NB4 (cell line): ENCODE measurements at regions not wholly inside any gene's neighbourhood (a gene's known extent, or its start where the extent isn't known, plus 50 kb on each side); places are given as distances from the start of the nearest gene placed in this dataset.

ENCODE experiments used
- MYC ChIP-seq: IDR thresholded peaks from 2 replicates; pipeline ENCODE4 v1.6.1; 2011; ENCODE audit warnings: low read depth, low read length
- TF ChIP-seq, protein P1 (sequence below): IDR thresholded peaks from 2 replicates; pipeline ENCODE4 v1.6.1; 2011; ENCODE audit warnings: low read depth, low read length
- TF ChIP-seq, protein P2 (sequence below): IDR thresholded peaks from one replicate; pipeline ENCODE4 v1.5.1; 2012; ENCODE audit warnings: low read depth, low read length

DNA sequence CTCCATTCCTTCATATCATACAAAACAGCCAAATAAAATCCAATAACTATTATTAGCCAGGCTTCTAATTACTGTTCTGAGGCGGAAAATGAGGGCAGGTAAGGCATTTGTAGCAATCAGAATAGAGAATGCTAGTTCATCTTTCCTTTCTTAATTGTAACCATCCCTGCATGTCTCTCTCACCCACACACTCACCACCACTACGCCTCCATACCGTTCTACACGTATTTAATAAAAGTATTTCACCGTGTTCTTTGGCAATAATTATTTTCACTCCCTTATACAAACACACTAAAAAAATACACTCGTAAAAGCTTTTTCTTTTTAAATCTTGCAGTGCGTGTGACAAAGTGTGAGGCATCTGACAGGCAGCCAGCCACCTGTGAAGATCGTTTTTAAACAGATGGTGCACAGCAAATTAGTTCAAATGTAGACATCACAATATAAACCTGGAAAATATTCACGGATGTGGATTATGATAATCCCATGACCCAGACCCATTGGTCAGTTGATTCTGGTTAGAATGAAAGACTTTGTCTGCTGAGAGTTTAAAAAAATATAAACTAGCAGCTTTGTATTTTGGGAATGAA is 653.6 kb downstream of the REEP3 start:
- TF ChIP-seq, protein P1, sequence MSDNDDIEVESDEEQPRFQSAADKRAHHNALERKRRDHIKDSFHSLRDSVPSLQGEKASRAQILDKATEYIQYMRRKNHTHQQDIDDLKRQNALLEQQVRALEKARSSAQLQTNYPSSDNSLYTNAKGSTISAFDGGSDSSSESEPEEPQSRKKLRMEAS: no peak
- TF ChIP-seq, protein P2, sequence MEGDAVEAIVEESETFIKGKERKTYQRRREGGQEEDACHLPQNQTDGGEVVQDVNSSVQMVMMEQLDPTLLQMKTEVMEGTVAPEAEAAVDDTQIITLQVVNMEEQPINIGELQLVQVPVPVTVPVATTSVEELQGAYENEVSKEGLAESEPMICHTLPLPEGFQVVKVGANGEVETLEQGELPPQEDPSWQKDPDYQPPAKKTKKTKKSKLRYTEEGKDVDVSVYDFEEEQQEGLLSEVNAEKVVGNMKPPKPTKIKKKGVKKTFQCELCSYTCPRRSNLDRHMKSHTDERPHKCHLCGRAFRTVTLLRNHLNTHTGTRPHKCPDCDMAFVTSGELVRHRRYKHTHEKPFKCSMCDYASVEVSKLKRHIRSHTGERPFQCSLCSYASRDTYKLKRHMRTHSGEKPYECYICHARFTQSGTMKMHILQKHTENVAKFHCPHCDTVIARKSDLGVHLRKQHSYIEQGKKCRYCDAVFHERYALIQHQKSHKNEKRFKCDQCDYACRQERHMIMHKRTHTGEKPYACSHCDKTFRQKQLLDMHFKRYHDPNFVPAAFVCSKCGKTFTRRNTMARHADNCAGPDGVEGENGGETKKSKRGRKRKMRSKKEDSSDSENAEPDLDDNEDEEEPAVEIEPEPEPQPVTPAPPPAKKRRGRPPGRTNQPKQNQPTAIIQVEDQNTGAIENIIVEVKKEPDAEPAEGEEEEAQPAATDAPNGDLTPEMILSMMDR: no peak
- TF ChIP-seq MYC: no peak
